ENCODE measurements at regions not wholly inside any gene's neighbourhood (a gene's known extent, or its start where the extent isn't known, plus 50 kb on each side); places are given as distances from the start of the nearest gene placed in this dataset.

DNA sequence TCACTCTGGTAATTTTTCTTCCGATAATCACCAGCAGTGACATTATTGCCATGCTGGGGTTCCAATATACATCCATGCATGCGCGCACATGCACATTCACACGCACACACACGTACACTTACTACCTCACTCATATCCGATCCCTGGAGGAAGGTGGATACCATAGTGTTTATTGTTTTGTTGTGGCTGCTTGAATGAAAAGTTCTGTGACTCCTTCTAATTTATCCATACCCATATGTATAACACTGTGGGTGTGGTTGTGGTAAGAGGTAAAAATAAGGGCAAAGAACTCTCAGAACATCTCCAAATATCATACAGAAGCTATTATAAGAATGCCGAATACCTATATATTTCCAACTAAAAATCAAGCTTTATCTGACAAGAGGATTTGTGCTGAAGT lies 407.8 kb upstream of the PODXL start:
- Histone ChIP-seq H3K9ac (ENCODE audit: low read length in 2 of 2) (no peak overlapping the region), H3K9me3 (ENCODE audit: control insufficient read depth in 2 of 2, low read length in 2 of 2) (no peaks in the 10 kb centered on the region), H3K4me3 (ENCODE audit: low read length in 2 of 2) (no peak overlapping the region), H3K4me1 (ENCODE audit: control insufficient read depth, insufficient read depth, low read length) (peaks cover 4% of the 10 kb centered on the region), H3K27me3 (ENCODE audit: control insufficient read depth in 1 of 2, insufficient read depth in 2 of 2, low read length in 2 of 2) (peaks cover 0 to 2% of the 10 kb centered on the region in 2 donors), H3K36me3 (ENCODE audit: control insufficient read depth in 2 of 2, insufficient read depth in 2 of 2, low read length in 2 of 2) (no peaks in the 10 kb centered on the region), H3K27ac (ENCODE audit: low read length) (no peak overlapping the region)

- H3K9me3 ChIP-seq (ENCODE audit: control insufficient read depth in 2 of 2, low read length in 2 of 2): no peaks in the 10 kb centered on the region
- H3K36me3 ChIP-seq (ENCODE audit: control insufficient read depth in 2 of 2, insufficient read depth in 2 of 2, low read length in 2 of 2): no peaks in the 10 kb centered on the region
- no peak overlapping the region for H3K4me3 ChIP-seq (ENCODE audit: low read length in 2 of 2)
- H3K9ac ChIP-seq (ENCODE audit: low read length in 2 of 2): no peak overlapping the region
- H3K27ac ChIP-seq (ENCODE audit: low read length): no peak overlapping the region
- H3K27me3 ChIP-seq (ENCODE audit: control insufficient read depth in 1 of 2, insufficient read depth in 2 of 2, low read length in 2 of 2): peaks cover 0 to 2% of the 10 kb centered on the region in 2 donors
- H3K4me1 ChIP-seq (ENCODE audit: control insufficient read depth, insufficient read depth, low read length): no peaks in the 10 kb centered on the region
Observed at GRCh38 chr7:131961054-131961680, 404.7 kb upstream of the PODXL start.

DNA sequence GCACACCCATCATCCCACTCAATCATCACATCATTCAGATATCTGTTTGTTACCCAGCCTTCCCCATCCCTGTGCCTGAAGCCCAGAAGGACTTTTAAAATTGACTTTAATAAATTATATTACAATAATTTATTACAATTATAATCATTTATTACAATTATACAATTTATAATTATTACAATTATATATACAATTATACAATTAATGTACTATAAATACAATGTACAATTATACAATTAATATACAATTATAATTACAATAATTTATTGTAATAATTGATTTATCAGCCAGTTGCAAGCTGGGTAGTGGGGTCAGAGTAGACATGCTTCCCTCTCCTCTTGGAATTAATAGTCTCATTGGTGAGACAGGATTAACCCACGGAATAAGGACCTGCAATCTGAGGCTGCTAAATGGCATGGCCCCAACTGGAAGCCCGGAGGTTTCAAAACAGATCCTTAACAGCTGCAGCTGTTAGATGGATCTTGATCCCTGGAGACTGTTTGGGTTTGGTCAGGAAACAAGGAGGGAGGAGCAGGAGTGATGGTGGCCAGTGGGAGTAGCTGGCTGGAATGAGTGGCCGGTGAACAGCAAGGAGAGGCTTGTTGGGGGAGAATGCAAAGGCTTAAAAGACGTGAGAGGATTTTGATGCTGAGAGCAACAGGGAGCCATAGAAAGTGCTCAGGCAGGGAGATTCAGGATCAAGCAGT lies 402.8 kb upstream of the PODXL start:
- Histone ChIP-seq H3K36me3 (ENCODE audit: control insufficient read depth in 2 of 2, insufficient read depth in 2 of 2, low read length in 2 of 2) (no peaks in the 10 kb centered on the region), H3K9ac (ENCODE audit: low read length in 2 of 2) (no peak overlapping the region), H3K27me3 (ENCODE audit: control insufficient read depth in 1 of 2, insufficient read depth in 2 of 2, low read length in 2 of 2) (peaks cover 0 to 2% of the 10 kb centered on the region in 2 donors), H3K4me1 (ENCODE audit: control insufficient read depth, insufficient read depth, low read length) (no peaks in the 10 kb centered on the region), H3K4me3 (ENCODE audit: low read length in 2 of 2) (no peak overlapping the region), H3K27ac (ENCODE audit: low read length) (no peak overlapping the region), H3K9me3 (ENCODE audit: control insufficient read depth in 2 of 2, low read length in 2 of 2) (no peaks in the 10 kb centered on the region)

DNA sequence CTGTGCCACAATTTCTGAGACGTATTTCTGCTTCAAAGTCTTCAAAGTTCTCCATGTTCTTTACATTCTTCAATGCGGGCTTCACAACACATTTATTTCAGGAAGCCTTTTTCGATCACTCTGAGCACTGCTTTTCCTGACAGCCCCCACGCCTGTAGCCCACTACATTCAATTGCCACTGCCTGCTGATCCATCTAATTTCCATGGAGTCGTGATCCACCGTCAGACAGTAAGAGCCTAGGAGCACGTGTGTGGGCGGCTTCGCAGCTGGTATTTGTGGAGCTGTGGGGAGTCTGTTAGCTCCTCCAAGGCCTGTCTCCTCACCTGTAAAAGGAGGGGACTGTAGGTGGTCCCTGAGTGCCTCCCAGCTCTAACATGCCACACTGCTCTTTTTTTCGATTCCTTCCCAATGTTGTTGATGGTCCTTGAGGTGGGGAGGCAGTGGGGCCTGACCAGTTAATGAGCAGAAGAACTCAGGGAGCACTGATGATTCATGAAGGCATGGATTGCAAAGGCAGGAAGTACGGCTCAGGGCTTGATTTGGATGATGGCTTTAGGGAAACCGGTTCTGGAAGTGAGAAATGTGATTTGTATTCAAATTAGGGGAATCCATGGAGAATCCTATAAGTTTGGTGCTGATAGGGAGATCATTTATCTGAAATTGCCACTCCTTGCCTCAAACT lies 401.1 kb upstream of the PODXL start:
- Histone ChIP-seq H3K36me3 (ENCODE audit: control insufficient read depth in 2 of 2, insufficient read depth in 2 of 2, low read length in 2 of 2) (no peaks in the 10 kb centered on the region), H3K9me3 (ENCODE audit: control insufficient read depth in 2 of 2, low read length in 2 of 2) (no peaks in the 10 kb centered on the region), H3K27ac (ENCODE audit: low read length) (no peak overlapping the region), H3K4me3 (ENCODE audit: low read length in 2 of 2) (no peak overlapping the region), H3K4me1 (ENCODE audit: control insufficient read depth, insufficient read depth, low read length) (peaks cover 3% of the 10 kb centered on the region), H3K27me3 (ENCODE audit: control insufficient read depth in 1 of 2, insufficient read depth in 2 of 2, low read length in 2 of 2) (peaks cover 0 to 2% of the 10 kb centered on the region in 2 donors), H3K9ac (ENCODE audit: low read length in 2 of 2) (no peak overlapping the region)

- H3K4me1 ChIP-seq (ENCODE audit: control insufficient read depth, insufficient read depth, low read length): peaks cover 4% of the 10 kb centered on the region
- no peak overlapping the region for H3K4me3 ChIP-seq (ENCODE audit: low read length in 2 of 2)
- H3K9me3 ChIP-seq (ENCODE audit: control insufficient read depth in 2 of 2, low read length in 2 of 2): peaks cover 0 to under 1% of the 10 kb centered on the region in 2 donors
- peaks cover 0 to 2% of the 10 kb centered on the region in 2 donors for H3K27me3 ChIP-seq (ENCODE audit: control insufficient read depth in 1 of 2, insufficient read depth in 2 of 2, low read length in 2 of 2)
- no peak overlapping the region for H3K27ac ChIP-seq (ENCODE audit: low read length)
- no peak overlapping the region for H3K9ac ChIP-seq (ENCODE audit: low read length in 2 of 2)
- no peaks in the 10 kb centered on the region for H3K36me3 ChIP-seq (ENCODE audit: control insufficient read depth in 2 of 2, insufficient read depth in 2 of 2, low read length in 2 of 2)
Observed at GRCh38 chr7:131956864-131957263, 400.4 kb upstream of the PODXL start.

DNA sequence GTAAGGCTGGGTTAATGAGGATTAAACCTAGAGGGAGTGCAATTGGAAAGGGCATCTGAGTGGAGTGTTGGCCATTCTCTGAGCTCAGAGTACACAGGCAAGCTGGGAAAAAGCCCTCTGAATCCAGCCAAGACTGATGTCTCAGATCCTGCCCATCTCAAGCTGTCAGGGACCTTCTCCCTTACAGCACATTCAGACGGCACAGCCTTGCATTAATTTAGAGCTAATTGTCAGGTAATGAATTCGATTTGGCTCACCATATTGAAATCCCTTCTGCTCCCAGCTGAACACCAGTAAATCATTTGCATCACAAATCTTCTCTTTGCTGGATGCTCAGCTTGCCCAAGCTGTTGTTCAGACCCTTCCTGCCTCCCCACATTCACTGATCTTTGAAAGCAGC lies 399.3 kb upstream of the PODXL start:
- no peak overlapping the region for H3K4me3 ChIP-seq (ENCODE audit: low read length in 2 of 2)
- H3K9ac ChIP-seq (ENCODE audit: low read length in 2 of 2): no peak overlapping the region
- no peaks in the 10 kb centered on the region for H3K27me3 ChIP-seq (ENCODE audit: control insufficient read depth in 1 of 2, insufficient read depth in 2 of 2, low read length in 2 of 2)
- peaks cover 4% of the 10 kb centered on the region for H3K4me1 ChIP-seq (ENCODE audit: control insufficient read depth, insufficient read depth, low read length)
- H3K9me3 ChIP-seq (ENCODE audit: control insufficient read depth in 2 of 2, low read length in 2 of 2): peaks cover 4% of the 10 kb centered on the region in 2 donors
- H3K36me3 ChIP-seq (ENCODE audit: control insufficient read depth in 2 of 2, insufficient read depth in 2 of 2, low read length in 2 of 2): no peaks in the 10 kb centered on the region
- H3K27ac ChIP-seq (ENCODE audit: low read length): no peak overlapping the region

- Histone ChIP-seq H3K4me1 (ENCODE audit: control insufficient read depth, insufficient read depth, low read length) (peaks cover 15% of the 10 kb centered on the region), H3K4me3 (ENCODE audit: low read length in 2 of 2) (no peak overlapping the region), H3K9ac (ENCODE audit: low read length in 2 of 2) (no peak overlapping the region), H3K9me3 (ENCODE audit: control insufficient read depth in 2 of 2, low read length in 2 of 2) (peaks cover 4% of the 10 kb centered on the region in 2 donors), H3K27ac (ENCODE audit: low read length) (no peak overlapping the region), H3K27me3 (ENCODE audit: control insufficient read depth in 1 of 2, insufficient read depth in 2 of 2, low read length in 2 of 2) (no peaks in the 10 kb centered on the region), H3K36me3 (ENCODE audit: control insufficient read depth in 2 of 2, insufficient read depth in 2 of 2, low read length in 2 of 2) (no peaks in the 10 kb centered on the region)
Observed at GRCh38 chr7:131953184-131953583, 396.8 kb upstream of the PODXL start.

GRCh38 chr7:131952365-131952764 lies 395.9 kb upstream of the PODXL start:
- Histone ChIP-seq H3K4me1 (ENCODE audit: control insufficient read depth, insufficient read depth, low read length) (peaks cover 18% of the 10 kb centered on the region), H3K27me3 (ENCODE audit: control insufficient read depth in 1 of 2, insufficient read depth in 2 of 2, low read length in 2 of 2) (no peaks in the 10 kb centered on the region), H3K9ac (ENCODE audit: low read length in 2 of 2) (no peak overlapping the region), H3K27ac (ENCODE audit: low read length) (no peak overlapping the region), H3K36me3 (ENCODE audit: control insufficient read depth in 2 of 2, insufficient read depth in 2 of 2, low read length in 2 of 2) (no peaks in the 10 kb centered on the region), H3K9me3 (ENCODE audit: control insufficient read depth in 2 of 2, low read length in 2 of 2) (peaks cover 4% of the 10 kb centered on the region in 2 donors), H3K4me3 (ENCODE audit: low read length in 2 of 2) (no peak overlapping the region)

DNA sequence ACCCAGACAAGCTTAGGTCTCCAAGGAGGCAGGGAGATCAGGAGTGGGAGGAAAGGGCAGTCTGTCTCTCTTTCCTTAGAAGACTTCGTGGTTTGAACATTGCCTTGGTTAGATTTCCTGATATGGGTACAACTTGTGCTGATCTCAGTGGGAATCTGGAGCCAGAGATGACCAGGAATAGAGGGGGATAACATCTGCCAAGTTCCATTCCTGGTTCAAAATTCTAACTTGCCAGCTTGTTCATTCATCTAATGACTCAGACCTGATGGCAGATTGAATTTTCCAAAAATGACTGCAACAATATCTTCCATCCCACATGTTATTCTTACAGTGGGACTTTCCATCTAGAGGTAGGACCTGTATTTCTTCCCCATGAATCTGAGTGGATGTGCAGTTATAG lies 394.3 kb upstream of the PODXL start:
- Histone ChIP-seq H3K27me3 (ENCODE audit: control insufficient read depth in 1 of 2, insufficient read depth in 2 of 2, low read length in 2 of 2) (peaks cover 2 to 3% of the 10 kb centered on the region in 2 donors), H3K36me3 (ENCODE audit: control insufficient read depth in 2 of 2, insufficient read depth in 2 of 2, low read length in 2 of 2) (no peaks in the 10 kb centered on the region), H3K4me1 (ENCODE audit: control insufficient read depth, insufficient read depth, low read length) (peaks cover 21% of the 10 kb centered on the region), H3K27ac (ENCODE audit: low read length) (no peak overlapping the region), H3K9me3 (ENCODE audit: control insufficient read depth in 2 of 2, low read length in 2 of 2) (peaks cover 4% of the 10 kb centered on the region in 2 donors), H3K4me3 (ENCODE audit: low read length in 2 of 2) (no peak overlapping the region), H3K9ac (ENCODE audit: low read length in 2 of 2) (no peak overlapping the region)

DNA sequence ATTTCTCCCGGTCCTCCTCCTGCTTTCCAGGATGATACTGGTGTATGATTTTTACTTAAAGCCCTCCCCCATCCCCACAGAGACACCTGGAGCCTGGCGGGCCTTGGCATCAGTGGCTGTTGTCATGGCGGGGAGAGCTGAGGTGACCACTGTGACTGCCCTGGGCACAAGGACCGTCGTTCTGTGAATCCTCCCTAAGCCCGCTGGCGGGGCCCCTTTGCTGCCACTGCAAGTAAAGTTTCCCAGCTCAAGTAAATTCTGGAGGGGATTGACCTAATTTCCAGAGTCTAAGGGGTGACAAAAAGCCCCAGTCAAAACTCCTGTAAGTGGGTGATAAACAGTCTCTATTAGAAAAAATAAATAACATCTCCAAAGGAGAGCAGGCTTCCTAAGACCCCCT lies 393.2 kb upstream of the PODXL start:
- H3K4me1 ChIP-seq (ENCODE audit: control insufficient read depth, insufficient read depth, low read length): peaks cover 29% of the 10 kb centered on the region
- H3K9ac ChIP-seq (ENCODE audit: low read length in 2 of 2): no peak overlapping the region
- peaks cover 3 to 6% of the 10 kb centered on the region in 2 donors for H3K27me3 ChIP-seq (ENCODE audit: control insufficient read depth in 1 of 2, insufficient read depth in 2 of 2, low read length in 2 of 2)
- peaks cover 4% of the 10 kb centered on the region in 2 donors for H3K9me3 ChIP-seq (ENCODE audit: control insufficient read depth in 2 of 2, low read length in 2 of 2)
- H3K27ac ChIP-seq (ENCODE audit: low read length): no peak overlapping the region
- H3K4me3 ChIP-seq (ENCODE audit: low read length in 2 of 2): no peak overlapping the region
- no peaks in the 10 kb centered on the region for H3K36me3 ChIP-seq (ENCODE audit: control insufficient read depth in 2 of 2, insufficient read depth in 2 of 2, low read length in 2 of 2)
